Natural killer cell (primary cell): ENCODE measurements at regions not wholly inside any gene's neighbourhood (a gene's known extent, or its start where the extent isn't known, plus 50 kb on each side); places are given as distances from the start of the nearest gene placed in this dataset.

Source experiments
- ATAC-seq, 3 donors: fragments of 150-1000 bp in 2 of 3; fragments of 200-7000 bp in 1 of 3; cut with Tn5 transposase; 1 replicate in 1 of 3; 2 replicates in 2 of 3; pipeline ENCODE4 v1.10.0; 2021; ENCODE audit warnings: mild to moderate bottlenecking in 2 of 3, moderate library complexity in 2 of 3
- DNase-seq, 2 donors: peaks; one replicate each; pipeline versions ENCODE4 v3.0.0 to v3.0.0-alpha.2; 2013 to 2021; ENCODE audit warnings: mixed read lengths in 1 of 2
- H3K27ac ChIP-seq: one replicate; pipeline ENCODE4 v1.5.1; 2013; ENCODE audit warnings: mild to moderate bottlenecking, low read length
- H3K27me3 ChIP-seq: one replicate; pipeline ENCODE4 v1.6.1; 2013; ENCODE audit warnings: low read length; ENCODE audit not compliant: control insufficient read depth, insufficient read depth
- H3K36me3 ChIP-seq: one replicate; pipeline ENCODE4 v1.6.1; 2013; ENCODE audit warnings: low read length; ENCODE audit not compliant: control insufficient read depth, insufficient read depth
- H3K4me1 ChIP-seq: one replicate; pipeline ENCODE4 v1.6.1; 2013; ENCODE audit warnings: low read length; ENCODE audit not compliant: control insufficient read depth, insufficient read depth
- H3K4me3 ChIP-seq: one replicate; pipeline ENCODE4 v1.5.1; 2013; ENCODE audit warnings: low read length
- H3K9me3 ChIP-seq: one replicate; pipeline ENCODE4 v1.6.1; 2013; ENCODE audit warnings: low read length; ENCODE audit not compliant: control insufficient read depth, insufficient read depth
- H3K27ac Mint-ChIP-seq, 2 donors: one replicate each; pipeline ENCODE4 v1.8.0; 2022; ENCODE audit warnings: mild to moderate bottlenecking in 2 of 2, mixed read lengths in 2 of 2, moderate library complexity in 1 of 2
- H3K27me3 Mint-ChIP-seq, 2 donors: one replicate each; pipeline ENCODE4 v1.8.0; 2022; ENCODE audit warnings: low read depth in 2 of 2, mixed read lengths in 2 of 2
- H3K36me3 Mint-ChIP-seq: one replicate; pipeline ENCODE4 v1.8.0; 2022; ENCODE audit warnings: mixed read lengths
- H3K4me1 Mint-ChIP-seq, 2 donors: one replicate each; pipeline ENCODE4 v1.8.0; 2022; ENCODE audit warnings: mixed read lengths in 2 of 2
- H3K4me3 Mint-ChIP-seq: one replicate; pipeline ENCODE4 v1.8.0; 2022; ENCODE audit warnings: mild to moderate bottlenecking, moderate library complexity, mixed read lengths
- H3K9me3 Mint-ChIP-seq, 2 donors: one replicate each; pipeline ENCODE4 v1.8.0; 2022; ENCODE audit warnings: mixed read lengths in 2 of 2
- WGBS: methylation state at CpG from one replicate; pipeline ENCODE4 v1.1.7; 2013; ENCODE audit warnings: missing lambda C conversion rate; ENCODE audit not compliant: insufficient coverage; 5-methylcytosine and 5-hydroxymethylcytosine counted together
- intact Hi-C: fragments of 100-400 bp; cut with micrococcal nuclease; formaldehyde crosslinking; loops from one replicate; pipeline ENCODE4 v1.14.2; 2022
- TF ChIP-seq, protein P1 (sequence below): fragments of 200-600 bp; IDR thresholded peaks from one replicate; pipeline ENCODE4 v1.8.0; 2022; ENCODE audit warnings: antibody characterized with exemption

DNA sequence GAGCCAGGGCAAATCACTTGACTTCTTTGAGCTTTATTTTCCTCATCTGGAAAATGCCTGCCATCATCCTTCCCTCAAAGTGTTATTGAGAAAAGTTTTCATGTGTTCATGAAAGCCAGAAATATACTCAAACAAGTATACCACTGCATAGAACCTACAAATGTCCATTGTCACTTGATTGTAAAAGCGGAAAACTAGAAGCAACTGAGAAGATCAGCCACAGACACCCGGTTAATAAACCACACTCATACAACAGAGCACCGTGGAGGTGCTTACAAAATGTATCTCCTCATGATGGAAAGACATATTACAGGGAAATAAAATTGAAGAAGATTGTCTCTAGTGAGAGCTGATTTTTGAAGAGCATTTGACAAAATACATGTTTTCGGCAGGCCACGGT lies 117.2 kb upstream of the MSX2 start:
- Histone ChIP-seq H3K27me3 (no peaks in the 10 kb centered on the region), H3K9me3 (no peaks in the 10 kb centered on the region), H3K27ac (no peak overlapping the region), H3K4me1 (peaks cover 5% of the 10 kb centered on the region), H3K4me3 (no peak overlapping the region), H3K36me3 (no peaks in the 10 kb centered on the region)
- Mint-ChIP-seq H3K27me3 (peaks cover 3 to 10% of the 10 kb centered on the region in 2 donors), H3K36me3 (no peaks in the 10 kb centered on the region), H3K4me3 (no peak overlapping the region), H3K9me3 (no peaks in the 10 kb centered on the region), H3K27ac (no peak overlapping the region), H3K4me1 (no peaks in the 10 kb centered on the region)
- WGBS: 100% methylated on average over 3 of the region's 5 CpGs
- intact Hi-C loops: no loop called here
- TF ChIP-seq, protein P1, sequence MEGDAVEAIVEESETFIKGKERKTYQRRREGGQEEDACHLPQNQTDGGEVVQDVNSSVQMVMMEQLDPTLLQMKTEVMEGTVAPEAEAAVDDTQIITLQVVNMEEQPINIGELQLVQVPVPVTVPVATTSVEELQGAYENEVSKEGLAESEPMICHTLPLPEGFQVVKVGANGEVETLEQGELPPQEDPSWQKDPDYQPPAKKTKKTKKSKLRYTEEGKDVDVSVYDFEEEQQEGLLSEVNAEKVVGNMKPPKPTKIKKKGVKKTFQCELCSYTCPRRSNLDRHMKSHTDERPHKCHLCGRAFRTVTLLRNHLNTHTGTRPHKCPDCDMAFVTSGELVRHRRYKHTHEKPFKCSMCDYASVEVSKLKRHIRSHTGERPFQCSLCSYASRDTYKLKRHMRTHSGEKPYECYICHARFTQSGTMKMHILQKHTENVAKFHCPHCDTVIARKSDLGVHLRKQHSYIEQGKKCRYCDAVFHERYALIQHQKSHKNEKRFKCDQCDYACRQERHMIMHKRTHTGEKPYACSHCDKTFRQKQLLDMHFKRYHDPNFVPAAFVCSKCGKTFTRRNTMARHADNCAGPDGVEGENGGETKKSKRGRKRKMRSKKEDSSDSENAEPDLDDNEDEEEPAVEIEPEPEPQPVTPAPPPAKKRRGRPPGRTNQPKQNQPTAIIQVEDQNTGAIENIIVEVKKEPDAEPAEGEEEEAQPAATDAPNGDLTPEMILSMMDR: no peak
- no peak for ATAC-seq
- no peak for DNase-seq

DNA sequence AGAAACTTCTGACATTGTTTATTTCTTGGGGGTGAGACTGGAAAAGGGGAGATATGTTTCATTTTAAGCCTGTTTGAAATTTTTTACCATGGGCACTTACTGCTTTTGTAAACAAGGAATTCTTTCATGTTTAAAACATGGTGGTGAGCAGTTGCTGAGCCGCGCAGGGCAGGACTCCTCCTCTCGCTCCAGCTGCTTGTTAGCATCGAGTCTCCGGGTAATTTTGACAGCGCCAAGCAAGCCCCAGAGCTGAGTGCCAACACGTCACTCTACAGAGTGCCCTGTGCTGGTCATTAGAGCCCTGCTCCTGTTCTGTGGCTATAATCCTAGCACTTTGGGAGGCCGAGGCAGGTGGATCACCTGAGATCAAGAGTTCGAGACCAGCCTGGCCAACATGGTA lies 116.5 kb upstream of the MSX2 start:
- Histone ChIP-seq H3K4me1 (peaks cover 5% of the 10 kb centered on the region), H3K36me3 (no peaks in the 10 kb centered on the region), H3K9me3 (no peaks in the 10 kb centered on the region), H3K4me3 (no peak overlapping the region), H3K27ac (no peak overlapping the region), H3K27me3 (no peaks in the 10 kb centered on the region)
- Mint-ChIP-seq H3K36me3 (no peaks in the 10 kb centered on the region), H3K27me3 (peaks cover 3 to 10% of the 10 kb centered on the region in 2 donors), H3K27ac (no peak overlapping the region), H3K4me3 (no peak overlapping the region), H3K4me1 (no peaks in the 10 kb centered on the region), H3K9me3 (no peaks in the 10 kb centered on the region)
- no peak for ATAC-seq
- no peak for DNase-seq
- intact Hi-C loops: no loop called here
- WGBS: 88% methylated on average over 9 of the region's 9 CpGs
- TF ChIP-seq, protein P1: no peak

DNA sequence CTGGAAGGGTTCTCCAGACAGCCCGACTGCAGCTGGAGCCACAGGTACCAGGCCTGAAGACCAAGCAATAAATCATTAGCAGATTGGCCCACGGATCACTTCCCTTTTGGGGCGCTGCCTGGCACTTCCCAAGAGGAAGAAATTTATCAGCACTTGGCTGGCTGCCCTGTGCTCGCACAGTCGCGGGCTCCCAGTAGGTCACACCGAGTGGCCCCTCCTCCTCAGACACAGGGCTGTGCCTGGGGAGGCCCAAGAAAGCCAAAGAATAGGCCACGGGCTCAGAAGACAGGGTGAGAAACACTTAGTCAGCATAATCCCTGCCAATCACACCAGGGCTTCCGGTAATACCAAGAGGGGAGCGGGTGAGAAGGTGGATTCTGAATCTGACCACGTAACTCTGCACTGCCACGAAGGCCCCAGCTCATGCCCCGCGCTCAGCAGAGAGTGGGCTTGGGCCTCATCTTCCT lies 115.7 kb upstream of the MSX2 start:
- no peak for DNase-seq
- Mint-ChIP-seq H3K36me3 (no peaks in the 10 kb centered on the region), H3K4me3 (no peak overlapping the region), H3K27me3 (peaks cover 3 to 10% of the 10 kb centered on the region in 2 donors), H3K27ac (no peak overlapping the region), H3K9me3 (no peaks in the 10 kb centered on the region), H3K4me1 (no peaks in the 10 kb centered on the region)
- TF ChIP-seq, protein P1: no peak
- H3K4me3 ChIP-seq: no peak overlapping the region
- 6% methylated on average over 14 of the region's 14 CpGs for WGBS
- intact Hi-C loops: no loop called here
- H3K36me3 ChIP-seq: no peaks in the 10 kb centered on the region
- H3K27me3 ChIP-seq: no peaks in the 10 kb centered on the region
- H3K9me3 ChIP-seq: no peaks in the 10 kb centered on the region
- H3K4me1 ChIP-seq: peaks cover 5% of the 10 kb centered on the region
- ATAC-seq: peak; percentile 29 to 93 (median 67)
- no peak overlapping the region for H3K27ac ChIP-seq

DNA sequence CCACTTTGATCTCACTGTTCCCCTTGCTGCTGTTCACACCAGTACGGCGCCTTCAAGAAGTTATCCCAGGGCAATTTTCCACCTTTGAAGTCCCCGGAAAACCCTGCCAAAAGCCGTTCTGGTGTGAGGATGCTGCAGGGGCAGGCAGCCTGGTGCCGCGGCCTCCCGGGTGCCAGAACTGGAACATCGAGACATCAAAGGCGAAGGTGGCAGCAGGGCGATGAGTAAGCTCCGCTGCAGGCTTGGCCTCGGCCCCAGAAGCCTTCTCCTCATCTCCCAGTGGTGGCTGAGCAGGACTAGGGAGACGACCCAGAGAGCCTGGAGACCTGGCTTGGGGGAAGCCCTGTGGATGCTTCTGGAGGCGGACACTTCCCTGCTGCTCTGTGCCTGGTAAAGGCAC lies 115.3 kb upstream of the MSX2 start:
- no peak overlapping the region for H3K4me3 Mint-ChIP-seq
- no peaks in the 10 kb centered on the region for H3K4me1 Mint-ChIP-seq
- peaks cover 3 to 10% of the 10 kb centered on the region in 2 donors for H3K27me3 Mint-ChIP-seq
- Histone ChIP-seq H3K36me3 (no peaks in the 10 kb centered on the region), H3K4me1 (peaks cover 5% of the 10 kb centered on the region), H3K4me3 (no peak overlapping the region), H3K9me3 (no peaks in the 10 kb centered on the region), H3K27me3 (no peaks in the 10 kb centered on the region), H3K27ac (no peak overlapping the region)
- no peaks in the 10 kb centered on the region for H3K36me3 Mint-ChIP-seq
- TF ChIP-seq, protein P1: no peak
- H3K9me3 Mint-ChIP-seq: no peaks in the 10 kb centered on the region
- H3K27ac Mint-ChIP-seq: no peak overlapping the region
- DNase-seq (no peak), ATAC-seq (no peak)
- intact Hi-C loops: no loop called here
- WGBS: 60% methylated on average over 14 of the region's 14 CpGs
